ENCODE measurements at regions not wholly inside any gene's neighbourhood (a gene's known extent, or its start where the extent isn't known, plus 50 kb on each side); places are given as distances from the start of the nearest gene placed in this dataset.

DNA sequence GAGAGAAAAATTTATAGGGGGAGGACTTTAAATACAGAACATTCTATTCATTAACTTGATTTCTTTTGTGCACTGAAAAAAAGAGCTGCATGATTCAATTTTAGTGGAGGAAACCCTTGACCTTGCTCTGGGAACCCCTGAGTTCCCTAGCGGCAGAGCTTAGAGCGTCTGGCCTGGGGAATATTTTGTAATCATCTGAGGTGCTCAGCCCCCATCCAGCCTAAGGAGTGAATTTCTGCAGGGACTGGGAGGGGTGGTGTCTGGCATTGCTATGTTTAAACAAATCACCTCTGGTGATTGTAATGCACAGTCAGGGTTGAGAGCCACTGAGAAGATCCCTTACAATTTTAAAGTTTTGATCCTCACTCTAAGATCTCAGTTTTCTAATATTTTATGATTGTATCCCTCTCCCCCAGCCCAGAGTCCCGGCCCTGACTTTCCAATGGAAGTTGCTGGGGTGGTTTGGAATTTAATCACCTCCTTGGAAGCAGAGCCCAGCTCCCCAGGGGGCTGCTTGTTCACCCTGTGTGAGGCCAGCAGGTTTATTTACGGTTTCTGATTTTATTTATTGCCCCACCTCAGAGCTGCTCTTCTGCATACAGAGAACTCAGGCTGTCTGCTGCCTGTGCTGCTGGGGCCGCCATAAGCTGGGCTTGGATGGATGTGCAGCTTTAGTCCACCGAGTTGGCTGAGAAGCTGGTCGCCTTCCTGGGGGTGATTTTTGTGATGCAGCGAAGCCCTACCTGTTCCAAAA lies 263.1 kb downstream of the LRFN2 start:
- TF ChIP-seq, protein P1, sequence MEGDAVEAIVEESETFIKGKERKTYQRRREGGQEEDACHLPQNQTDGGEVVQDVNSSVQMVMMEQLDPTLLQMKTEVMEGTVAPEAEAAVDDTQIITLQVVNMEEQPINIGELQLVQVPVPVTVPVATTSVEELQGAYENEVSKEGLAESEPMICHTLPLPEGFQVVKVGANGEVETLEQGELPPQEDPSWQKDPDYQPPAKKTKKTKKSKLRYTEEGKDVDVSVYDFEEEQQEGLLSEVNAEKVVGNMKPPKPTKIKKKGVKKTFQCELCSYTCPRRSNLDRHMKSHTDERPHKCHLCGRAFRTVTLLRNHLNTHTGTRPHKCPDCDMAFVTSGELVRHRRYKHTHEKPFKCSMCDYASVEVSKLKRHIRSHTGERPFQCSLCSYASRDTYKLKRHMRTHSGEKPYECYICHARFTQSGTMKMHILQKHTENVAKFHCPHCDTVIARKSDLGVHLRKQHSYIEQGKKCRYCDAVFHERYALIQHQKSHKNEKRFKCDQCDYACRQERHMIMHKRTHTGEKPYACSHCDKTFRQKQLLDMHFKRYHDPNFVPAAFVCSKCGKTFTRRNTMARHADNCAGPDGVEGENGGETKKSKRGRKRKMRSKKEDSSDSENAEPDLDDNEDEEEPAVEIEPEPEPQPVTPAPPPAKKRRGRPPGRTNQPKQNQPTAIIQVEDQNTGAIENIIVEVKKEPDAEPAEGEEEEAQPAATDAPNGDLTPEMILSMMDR (conservative IDR thresholded peaks at IDR 0.05) = no peak
- no peak for TF ChIP-seq ZFX (IDR thresholded peaks at IDR 0.05)
